ENCODE measurements at regions not wholly inside any gene's neighbourhood (a gene's known extent, or its start where the extent isn't known, plus 50 kb on each side); places are given as distances from the start of the nearest gene placed in this dataset.

- H3K4me2 ChIP-seq (ENCODE audit: low read length) = no peak overlapping the region
- no peaks in the 10 kb centered on the region for H4K20me1 ChIP-seq (ENCODE audit: insufficient read depth)
- no peak overlapping the region for H3K27ac ChIP-seq (ENCODE audit: low read length)
- H3K9me3 ChIP-seq (ENCODE audit: low read length) = no peaks in the 10 kb centered on the region
- no peaks in the 10 kb centered on the region for H3K9me2 ChIP-seq (ENCODE audit: insufficient read depth, low read length)
- TF ChIP-seq RAD21 (conservative IDR thresholded peaks at IDR 0.05) (no peak), REST (IDR thresholded peaks at IDR 0.05; ENCODE audit: borderline replicate concordance) (no peak), SMC3 (conservative IDR thresholded peaks at IDR 0.05; ENCODE audit: poor library complexity) (no peak), MXI1 (conservative IDR thresholded peaks at IDR 0.05; ENCODE audit: poor library complexity, severe bottlenecking) (no peak), EP300 (conservative IDR thresholded peaks at IDR 0.05; ENCODE audit: poor library complexity, severe bottlenecking) (no peak), POLR2AphosphoS5 (IDR thresholded peaks at IDR 0.05) (no peak), CTCF (IDR thresholded peaks at IDR 0.05; ENCODE audit: poor library complexity, severe bottlenecking) (no peak), EZH2 (IDR thresholded peaks at IDR 0.05; ENCODE audit: borderline replicate concordance, insufficient read depth, low read length, poor library complexity, severe bottlenecking) (no peak), TAF1 (IDR thresholded peaks at IDR 0.05; ENCODE audit: low read depth) (no peak)
- H3K79me2 ChIP-seq (replicated peaks; ENCODE audit: insufficient read depth, low read length) = no peaks in the 10 kb centered on the region
- no peaks in the 10 kb centered on the region for H3K27me3 ChIP-seq (ENCODE audit: insufficient read depth, low read depth, low read length)
- no peak overlapping the region for H3K9ac ChIP-seq (ENCODE audit: low read length)
- no peak overlapping the region for H2AFZ ChIP-seq (ENCODE audit: low read depth, low read length)
- H3F3A ChIP-seq (ENCODE audit: insufficient read depth, low read length, poor library complexity, severe bottlenecking) = no peaks in the 10 kb centered on the region
- H3K36me3 ChIP-seq (ENCODE audit: insufficient read depth, low read length) = no peaks in the 10 kb centered on the region
- no peak overlapping the region for H3K4me3 ChIP-seq (ENCODE audit: low read length)
These were observed 1015.7 kb downstream of the FSTL5 start for GRCh38 chr4:161148051-161148450.

GRCh38 chr4:161143375-161143774 lies 1020.4 kb downstream of the FSTL5 start:
- no peaks in the 10 kb centered on the region for H3K79me2 ChIP-seq (replicated peaks; ENCODE audit: insufficient read depth, low read length)
- no peak overlapping the region for H3K9ac ChIP-seq (ENCODE audit: low read length)
- no peak overlapping the region for H3K4me3 ChIP-seq (ENCODE audit: low read length)
- H2AFZ ChIP-seq (ENCODE audit: low read depth, low read length) = no peak overlapping the region
- H3K27me3 ChIP-seq (ENCODE audit: insufficient read depth, low read depth, low read length) = no peaks in the 10 kb centered on the region
- TF ChIP-seq SMC3 (conservative IDR thresholded peaks at IDR 0.05; ENCODE audit: poor library complexity) (no peak), EP300 (conservative IDR thresholded peaks at IDR 0.05; ENCODE audit: poor library complexity, severe bottlenecking) (no peak), REST (IDR thresholded peaks at IDR 0.05; ENCODE audit: borderline replicate concordance) (no peak), RAD21 (conservative IDR thresholded peaks at IDR 0.05) (no peak), MXI1 (conservative IDR thresholded peaks at IDR 0.05; ENCODE audit: poor library complexity, severe bottlenecking) (no peak), TAF1 (IDR thresholded peaks at IDR 0.05; ENCODE audit: low read depth) (no peak), EZH2 (IDR thresholded peaks at IDR 0.05; ENCODE audit: borderline replicate concordance, insufficient read depth, low read length, poor library complexity, severe bottlenecking) (no peak), POLR2AphosphoS5 (IDR thresholded peaks at IDR 0.05) (no peak), CTCF (IDR thresholded peaks at IDR 0.05; ENCODE audit: poor library complexity, severe bottlenecking) (no peak)
- no peaks in the 10 kb centered on the region for H3K9me2 ChIP-seq (ENCODE audit: insufficient read depth, low read length)
- no peak overlapping the region for H3K4me2 ChIP-seq (ENCODE audit: low read length)
- no peaks in the 10 kb centered on the region for H3K9me3 ChIP-seq (ENCODE audit: low read length)
- H4K20me1 ChIP-seq (ENCODE audit: insufficient read depth) = no peaks in the 10 kb centered on the region
- H3F3A ChIP-seq (ENCODE audit: insufficient read depth, low read length, poor library complexity, severe bottlenecking) = no peaks in the 10 kb centered on the region
- H3K27ac ChIP-seq (ENCODE audit: low read length) = no peak overlapping the region
- H3K36me3 ChIP-seq (ENCODE audit: insufficient read depth, low read length) = no peaks in the 10 kb centered on the region

Data from neural cell (in vitro differentiated cells).